Iris pigment epithelial cell (primary cell): ENCODE measurements at regions not wholly inside any gene's neighbourhood (a gene's known extent, or its start where the extent isn't known, plus 50 kb on each side); places are given as distances from the start of the nearest gene placed in this dataset.
"Not testable (repeated sequence)": the region's sequence is repeated elsewhere in the genome, so short reads cannot be mapped to it uniquely, and the experiment has no call there.

Experiments used
- DNase-seq: peaks from one replicate; pipeline ENCODE4 v3.0.0-alpha.2; 2011; ENCODE audit warnings: low read depth

DNA sequence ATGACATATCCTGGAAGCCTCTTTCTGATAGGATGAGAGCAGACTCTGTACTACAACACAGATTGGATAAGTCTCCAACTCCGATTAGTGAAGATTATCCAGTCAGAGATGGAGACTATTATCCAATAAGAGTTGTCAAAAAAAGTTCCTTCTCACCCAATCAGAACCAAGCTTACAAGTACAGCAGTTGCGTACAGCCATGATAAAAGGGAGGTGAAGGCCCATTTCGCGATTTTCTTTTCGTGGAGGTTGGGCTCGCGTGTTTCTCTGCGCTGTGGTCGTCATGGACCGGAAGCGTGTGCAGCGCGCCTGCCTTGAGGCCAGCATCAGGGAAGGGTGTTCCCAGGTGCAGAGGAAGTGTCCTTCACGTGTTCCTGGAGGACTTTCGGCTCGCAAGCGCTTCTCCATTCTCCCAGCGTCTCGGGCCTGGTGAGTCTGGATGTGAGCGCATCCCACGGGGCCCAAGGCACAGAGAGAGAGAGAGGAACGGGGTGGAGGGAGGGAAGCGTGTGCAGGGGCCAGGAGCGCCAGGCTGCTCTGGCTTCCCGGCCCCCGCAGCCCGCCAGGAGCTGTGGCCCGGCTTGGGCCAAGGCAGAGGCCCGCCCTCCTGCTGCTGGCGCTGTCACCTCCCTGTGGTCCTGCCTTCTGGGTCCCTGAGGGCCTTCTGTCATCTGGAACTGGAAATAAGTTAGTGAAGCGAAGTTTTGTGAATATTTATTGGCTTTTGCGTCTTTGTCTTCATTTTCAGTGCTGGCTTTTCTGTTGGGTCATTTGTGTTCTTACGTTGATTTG lies 53.9 kb downstream of the CDRT15L2 start:
- not testable (repeated sequence) for DNase-seq

- DNase-seq = not testable (repeated sequence)
These were observed 60.6 kb downstream of the CDRT15L2 start for GRCh38 chr17:20640147-20640546.

DNA sequence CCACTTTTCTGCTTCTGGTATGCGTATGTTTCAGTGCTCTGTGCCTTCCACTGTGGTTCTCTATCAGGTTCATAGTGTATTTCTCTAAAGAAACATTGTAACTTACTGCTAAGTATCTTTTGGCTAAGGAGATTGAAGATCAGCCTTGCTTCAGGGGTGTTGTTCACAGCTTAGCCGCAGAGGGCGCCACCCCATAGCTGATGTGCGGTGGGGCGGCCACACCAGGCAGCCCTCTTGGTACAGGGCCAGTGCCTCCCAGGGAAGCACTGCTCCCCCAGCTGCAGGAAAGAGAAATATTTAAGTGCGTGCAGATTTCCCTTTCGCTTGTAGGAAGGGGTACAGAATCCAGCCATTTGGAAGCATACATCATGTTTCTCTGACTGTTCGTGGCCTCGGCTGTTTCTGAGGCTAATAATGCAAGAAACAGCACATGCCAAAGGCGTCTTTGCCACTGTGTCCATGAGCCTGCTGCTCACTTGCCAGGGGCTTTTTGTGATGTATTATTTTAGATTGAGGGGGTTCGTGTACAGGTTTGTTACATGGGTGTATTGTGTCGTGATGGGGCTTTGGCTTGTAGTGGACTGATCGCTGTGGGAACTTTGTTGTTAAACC lies 67.2 kb downstream of the CDRT15L2 start:
- DNase-seq = not testable (repeated sequence)

GRCh38 chr17:20649097-20649767 lies 69.7 kb downstream of the CDRT15L2 start:
- DNase-seq = not testable (repeated sequence)

GRCh38 chr17:20651022-20651421 lies 71.5 kb downstream of the CDRT15L2 start:
- not testable (repeated sequence) for DNase-seq

DNA sequence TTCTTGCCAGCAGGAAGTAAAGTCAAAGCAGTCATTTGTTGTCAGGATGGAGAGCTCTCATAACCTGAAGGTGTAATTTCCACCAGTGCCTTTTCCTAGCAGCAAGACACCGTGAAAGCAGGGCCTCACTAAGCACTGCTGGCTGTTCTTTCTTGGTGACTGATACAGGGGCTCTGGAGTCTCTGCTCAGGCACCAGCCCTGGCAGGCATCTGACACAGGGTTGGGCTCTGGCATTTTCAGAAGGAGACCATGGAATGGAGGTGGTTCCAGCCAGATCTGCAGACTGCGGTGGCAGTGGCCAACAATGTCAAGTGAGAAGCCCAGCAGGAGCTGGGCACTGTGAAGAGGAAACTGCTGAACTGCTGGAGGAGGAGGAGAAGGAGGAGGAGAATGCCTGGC lies 72.2 kb downstream of the CDRT15L2 start:
- DNase-seq = not testable (repeated sequence)

DNA sequence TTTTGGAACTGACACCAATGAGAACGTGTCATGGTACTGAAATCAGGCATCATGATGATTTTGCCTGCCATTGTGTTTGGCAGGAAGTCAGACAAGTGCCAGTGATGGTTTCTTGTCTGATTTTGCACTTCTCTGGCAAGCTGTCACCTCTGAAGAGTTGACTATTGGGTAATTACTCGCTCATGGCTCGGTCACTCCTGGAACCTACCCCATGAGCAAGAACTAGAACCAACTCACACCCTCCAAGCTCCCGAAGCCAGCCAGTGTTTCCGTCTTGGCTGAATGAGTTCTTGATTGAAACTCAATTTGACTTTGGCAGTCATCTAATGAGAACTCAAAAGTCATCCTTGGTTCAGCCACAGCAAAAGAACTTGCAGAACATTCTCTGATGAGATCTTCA lies 73.9 kb downstream of the CDRT15L2 start:
- DNase-seq = not testable (repeated sequence)

GRCh38 chr17:20654114-20654513 lies 74.6 kb downstream of the CDRT15L2 start:
- DNase-seq = peak; percentile 14

DNA sequence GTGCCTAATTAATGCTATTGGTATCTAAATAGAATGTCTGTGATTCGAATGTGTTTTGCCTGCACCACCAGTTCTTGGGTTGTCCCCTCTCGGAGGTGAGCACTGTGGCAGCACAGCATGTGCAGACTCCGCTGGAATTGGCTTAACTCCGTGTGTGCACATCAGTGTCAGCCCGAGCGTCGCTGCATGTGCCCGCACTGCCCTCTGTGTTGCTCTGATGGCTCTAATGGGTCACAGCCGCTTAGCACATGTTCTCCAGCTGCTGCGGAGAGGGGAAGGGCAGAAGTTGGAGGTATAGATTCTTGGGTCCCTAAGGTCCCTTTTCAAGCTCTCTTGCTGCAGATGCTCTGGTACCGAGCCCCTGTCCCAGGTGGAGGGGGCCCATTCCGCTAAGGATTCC lies 75.1 kb downstream of the CDRT15L2 start:
- not testable (repeated sequence) for DNase-seq

DNA sequence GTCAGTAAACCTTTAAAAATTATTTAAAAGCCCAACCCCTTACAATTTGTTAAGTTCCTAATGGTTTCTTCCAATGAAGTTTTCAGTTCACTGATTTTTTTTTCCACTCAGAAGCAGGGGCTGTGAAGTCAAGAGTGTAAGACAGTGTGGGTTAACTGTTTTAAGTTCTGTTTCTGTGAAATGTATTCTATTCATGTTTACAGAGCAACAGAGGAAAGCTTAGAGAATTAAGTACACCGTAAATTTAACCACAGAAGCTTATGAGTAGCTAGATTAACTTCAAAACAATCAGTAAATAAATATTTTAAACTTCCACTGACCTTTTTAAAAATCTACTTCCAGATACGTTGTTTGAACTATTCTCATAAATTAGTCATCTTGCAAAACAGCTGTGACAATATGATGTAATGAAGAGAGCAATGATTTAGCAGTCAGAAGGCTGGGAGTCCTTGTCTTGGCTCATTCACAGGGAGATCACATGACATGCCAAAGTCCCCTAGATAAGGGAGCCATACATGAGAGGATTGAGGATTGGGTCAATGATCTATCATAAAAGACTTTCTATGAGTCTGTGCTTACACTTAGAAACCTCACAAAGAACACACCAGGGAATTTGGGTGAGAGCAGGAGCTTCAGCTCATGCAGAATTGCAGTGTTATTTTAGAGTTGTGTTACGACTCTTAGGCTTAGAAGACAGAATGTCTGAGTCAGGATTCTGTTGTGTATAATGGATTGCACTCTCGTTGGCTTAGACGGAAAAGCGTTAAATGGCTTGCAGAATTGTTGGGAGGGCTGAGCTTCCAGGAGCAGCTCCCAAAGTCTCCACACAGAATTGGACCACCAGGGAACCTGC lies 85.8 kb downstream of the CDRT15L2 start:
- DNase-seq = peak; percentile 11

- DNase-seq = peak; percentile 25
These were observed 87.2 kb downstream of the CDRT15L2 start for GRCh38 chr17:20666689-20667088.

DNA sequence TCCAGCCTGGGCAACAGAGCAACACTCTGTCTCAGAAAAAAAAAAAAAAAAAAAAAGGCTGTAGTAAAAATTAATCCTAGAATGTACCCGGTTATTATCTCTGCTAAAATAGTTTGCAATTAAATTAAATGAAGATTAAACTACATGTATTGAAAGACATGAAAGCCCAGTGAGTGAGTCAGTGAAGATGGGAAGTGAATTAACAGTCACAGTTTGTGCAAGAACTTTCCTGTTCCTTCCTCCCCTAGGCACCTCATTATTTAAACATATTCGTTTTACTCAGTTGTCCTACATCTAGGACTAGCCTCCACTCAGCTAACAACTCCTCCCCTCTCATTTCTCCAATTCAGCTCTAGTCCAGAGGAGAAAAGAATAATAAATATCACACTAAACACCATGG lies 88.2 kb downstream of the CDRT15L2 start:
- not testable (repeated sequence) for DNase-seq

DNA sequence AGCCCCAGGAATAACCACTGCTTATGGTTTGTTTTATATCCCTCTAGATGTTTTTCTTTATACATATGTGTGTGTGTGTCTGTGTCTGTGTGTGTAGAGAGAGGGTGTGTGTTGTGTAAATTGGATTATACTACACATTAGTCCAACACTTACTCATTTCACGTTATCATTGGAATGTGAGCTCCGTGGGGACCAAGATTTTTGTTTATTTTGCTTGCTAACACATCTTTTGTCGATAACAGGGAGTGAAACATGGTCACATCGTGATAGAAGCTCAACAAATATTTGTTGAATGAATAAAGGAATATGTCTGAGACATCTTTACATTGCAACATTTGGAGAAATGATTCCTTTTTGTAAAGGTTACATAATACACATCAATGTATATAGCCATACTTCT lies 88.8 kb downstream of the CDRT15L2 start:
- peak; percentile 11 for DNase-seq

DNA sequence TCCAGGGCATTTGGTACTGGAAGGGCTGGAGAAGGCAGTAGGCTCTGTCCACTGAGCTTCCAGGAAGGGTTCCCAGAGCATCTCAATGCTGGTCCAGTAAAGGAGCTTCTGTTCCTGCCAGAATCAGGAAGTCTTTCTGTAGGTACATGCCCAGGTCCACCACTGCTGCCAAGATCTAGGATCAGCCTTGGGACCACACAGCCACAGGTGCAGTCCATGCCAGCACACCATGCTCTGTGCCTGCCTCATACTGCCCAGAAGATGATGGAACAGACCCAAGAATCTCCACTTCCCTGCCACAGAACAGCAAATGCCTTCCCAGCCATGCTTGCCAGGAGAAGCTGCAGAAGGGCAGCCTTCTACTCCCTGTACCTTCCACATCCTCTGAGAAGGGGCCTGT lies 89.3 kb downstream of the CDRT15L2 start:
- not testable (repeated sequence) for DNase-seq

DNA sequence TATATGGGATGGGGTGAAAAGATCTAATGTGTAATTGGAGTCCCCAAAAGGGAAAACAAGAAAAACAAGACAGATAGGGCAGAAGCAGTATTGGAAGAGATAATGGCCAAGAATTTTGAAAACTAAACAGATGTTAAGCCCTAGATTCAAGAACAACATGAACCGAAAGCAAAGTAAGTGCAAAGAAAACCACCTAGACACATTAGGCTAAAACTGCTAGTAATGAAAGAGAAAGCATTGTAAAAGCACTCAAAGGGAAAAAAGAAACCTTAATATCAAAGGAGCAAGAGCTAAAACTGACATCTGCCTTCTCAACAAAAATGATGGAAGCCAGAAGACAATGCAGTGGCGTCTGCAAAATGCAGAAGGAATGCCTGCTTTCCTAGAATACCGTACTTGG lies 91.0 kb downstream of the CDRT15L2 start:
- not testable (repeated sequence) for DNase-seq

GRCh38 chr17:20674374-20674773 lies 94.8 kb downstream of the CDRT15L2 start:
- not testable (repeated sequence) for DNase-seq

DNA sequence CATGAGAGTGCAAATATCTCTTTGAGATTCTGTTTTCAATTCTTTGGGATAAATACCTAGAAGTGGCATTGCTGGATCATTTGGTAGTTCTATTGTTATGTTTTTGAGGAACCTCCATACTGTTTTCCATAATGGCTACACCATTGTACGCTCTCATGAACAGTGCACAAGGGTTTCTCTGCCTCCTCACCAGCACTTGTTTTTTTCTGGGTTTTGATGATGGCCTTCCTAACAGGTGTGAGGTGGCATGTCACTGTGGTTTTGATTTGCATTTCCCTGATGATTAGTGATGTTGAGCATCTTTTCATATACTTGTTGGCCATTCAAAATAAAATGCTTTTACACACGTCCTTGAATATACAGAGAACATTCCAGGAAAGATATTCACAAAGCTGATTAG lies 96.2 kb downstream of the CDRT15L2 start:
- DNase-seq = not testable (repeated sequence)

DNA sequence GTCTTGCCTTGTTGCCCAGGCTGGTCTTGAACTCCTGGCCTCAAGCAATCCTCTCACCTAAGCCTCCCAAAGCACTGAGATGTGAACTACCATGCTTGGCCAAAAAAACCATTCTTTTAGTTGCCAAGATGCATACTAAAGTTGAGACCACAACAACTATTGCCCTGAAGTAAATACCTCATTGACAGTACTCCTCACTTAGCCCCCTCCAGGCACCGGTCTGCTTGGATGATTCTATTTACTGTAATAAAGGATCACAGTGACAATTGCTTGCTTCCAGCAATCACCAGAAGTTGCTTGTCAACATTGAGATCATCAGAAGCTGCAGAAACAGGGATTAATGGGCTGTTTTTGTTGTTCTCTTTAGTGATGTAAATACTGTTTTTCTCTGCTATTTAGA lies 97.1 kb downstream of the CDRT15L2 start:
- not testable (repeated sequence) for DNase-seq

- not testable (repeated sequence) for DNase-seq
These were observed 97.9 kb downstream of the CDRT15L2 start for GRCh38 chr17:20677469-20677868.

GRCh38 chr17:20678424-20678823 lies 98.9 kb downstream of the CDRT15L2 start:
- DNase-seq = not testable (repeated sequence)

- not testable (repeated sequence) for DNase-seq
These were observed 102.5 kb downstream of the CDRT15L2 start for GRCh38 chr17:20681746-20682722.
